ENCODE measurements at regions not wholly inside any gene's neighbourhood (a gene's known extent, or its start where the extent isn't known, plus 50 kb on each side); places are given as distances from the start of the nearest gene placed in this dataset.

- no peak overlapping the region for H3K9ac ChIP-seq (ENCODE audit: low read length)
- H3K4me3 ChIP-seq (ENCODE audit: low read length) = no peak overlapping the region
- no peaks in the 10 kb centered on the region for H3K36me3 ChIP-seq (ENCODE audit: control insufficient read depth, insufficient read depth, low read length)
- H3K27me3 ChIP-seq (ENCODE audit: control insufficient read depth, insufficient read depth, low read length) = no peaks in the 10 kb centered on the region
- no peaks in the 10 kb centered on the region for H3K4me1 ChIP-seq (ENCODE audit: control insufficient read depth, insufficient read depth, low read length)
- H3K9me3 ChIP-seq (ENCODE audit: control insufficient read depth, low read length) = no peaks in the 10 kb centered on the region
Observed at GRCh38 chr5:133785182-133785581, 172.8 kb upstream of the FSTL4 start.

DNA sequence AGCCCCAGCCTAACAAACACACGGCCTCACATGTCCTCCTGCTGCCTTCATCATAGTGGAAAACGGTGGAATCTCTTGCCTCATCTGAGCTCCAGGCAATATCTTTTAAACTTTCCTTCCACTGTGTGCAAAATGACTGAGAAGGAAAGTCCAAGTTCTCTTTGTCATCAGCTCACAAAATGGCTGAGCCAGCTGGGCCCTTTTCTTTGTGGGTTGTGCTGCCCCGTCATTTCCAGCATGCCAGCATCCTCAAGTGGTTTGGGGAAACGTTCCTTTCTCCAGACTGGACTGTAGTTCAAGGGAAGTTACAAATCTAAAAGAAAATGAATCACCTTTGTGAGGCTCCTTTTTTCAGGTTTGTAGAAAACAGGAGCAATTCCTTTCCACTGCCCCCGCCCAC is 171.1 kb upstream of the FSTL4 start:
- Histone ChIP-seq H3K9ac (ENCODE audit: low read length) (no peak overlapping the region), H3K27me3 (ENCODE audit: control insufficient read depth, insufficient read depth, low read length) (no peaks in the 10 kb centered on the region), H3K4me1 (ENCODE audit: control insufficient read depth, insufficient read depth, low read length) (no peaks in the 10 kb centered on the region), H3K9me3 (ENCODE audit: control insufficient read depth, low read length) (no peaks in the 10 kb centered on the region), H3K36me3 (ENCODE audit: control insufficient read depth, insufficient read depth, low read length) (no peaks in the 10 kb centered on the region), H3K4me3 (ENCODE audit: low read length) (no peak overlapping the region)

DNA sequence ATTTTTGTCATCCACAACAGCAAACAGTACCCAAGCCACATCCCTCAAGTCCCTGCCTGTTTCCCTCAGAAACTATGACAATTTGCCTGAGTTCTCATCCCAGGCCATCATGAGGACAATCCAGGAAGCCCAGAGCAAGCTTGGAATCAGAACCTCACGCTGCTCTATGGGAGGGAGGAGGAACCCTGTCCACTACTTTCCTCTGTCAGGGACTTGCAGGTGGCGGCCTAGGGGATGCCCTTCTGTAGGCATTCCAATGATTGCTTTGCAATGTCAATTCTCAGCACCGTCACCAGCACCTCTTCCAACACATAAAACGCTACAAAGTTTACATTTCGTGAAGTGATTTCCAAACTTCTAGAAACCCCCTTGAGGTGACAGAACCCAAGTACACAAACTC is 170.4 kb upstream of the FSTL4 start:
- Histone ChIP-seq H3K9ac (ENCODE audit: low read length) (no peak overlapping the region), H3K36me3 (ENCODE audit: control insufficient read depth, insufficient read depth, low read length) (no peaks in the 10 kb centered on the region), H3K4me1 (ENCODE audit: control insufficient read depth, insufficient read depth, low read length) (no peaks in the 10 kb centered on the region), H3K9me3 (ENCODE audit: control insufficient read depth, low read length) (no peaks in the 10 kb centered on the region), H3K27me3 (ENCODE audit: control insufficient read depth, insufficient read depth, low read length) (no peaks in the 10 kb centered on the region), H3K4me3 (ENCODE audit: low read length) (no peak overlapping the region)

GRCh38 chr5:133781436-133782225 is 169.3 kb upstream of the FSTL4 start:
- no peaks in the 10 kb centered on the region for H3K9me3 ChIP-seq (ENCODE audit: control insufficient read depth, low read length)
- no peaks in the 10 kb centered on the region for H3K27me3 ChIP-seq (ENCODE audit: control insufficient read depth, insufficient read depth, low read length)
- no peak overlapping the region for H3K9ac ChIP-seq (ENCODE audit: low read length)
- H3K4me3 ChIP-seq (ENCODE audit: low read length) = no peak overlapping the region
- H3K36me3 ChIP-seq (ENCODE audit: control insufficient read depth, insufficient read depth, low read length) = no peaks in the 10 kb centered on the region
- no peaks in the 10 kb centered on the region for H3K4me1 ChIP-seq (ENCODE audit: control insufficient read depth, insufficient read depth, low read length)

DNA sequence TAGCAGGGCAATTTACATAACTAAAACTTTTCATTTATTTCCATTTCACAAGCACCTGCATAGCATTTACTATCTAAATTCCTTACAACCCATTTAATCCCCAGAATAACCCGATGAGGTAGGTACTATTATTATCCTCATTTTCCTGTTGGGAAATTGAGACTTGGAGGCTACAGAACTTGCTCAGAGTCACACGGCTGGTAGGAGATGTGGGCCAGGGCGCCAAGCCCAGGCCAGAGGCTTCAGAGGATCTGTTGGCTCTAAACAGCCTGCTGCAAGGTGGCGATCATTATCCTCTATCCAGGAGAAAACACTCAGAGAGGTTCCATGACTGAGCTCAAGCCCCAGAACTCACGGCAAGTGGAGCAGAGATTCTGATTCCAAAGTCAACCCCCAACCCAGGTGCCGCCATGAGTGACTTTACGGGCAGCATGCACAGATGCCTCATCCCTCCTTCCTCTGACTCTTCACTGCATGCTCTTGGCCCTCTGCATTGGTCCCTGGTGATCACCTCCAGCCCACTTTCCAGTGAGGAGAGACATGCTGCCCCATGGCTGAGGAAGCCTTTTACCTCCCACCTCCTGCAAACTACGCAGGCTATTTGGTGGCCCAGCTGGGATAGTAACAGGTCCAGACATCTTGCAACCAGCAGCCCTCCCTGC is 168.4 kb upstream of the FSTL4 start:
- no peak overlapping the region for H3K4me3 ChIP-seq (ENCODE audit: low read length)
- H3K9ac ChIP-seq (ENCODE audit: low read length) = no peak overlapping the region
- H3K27me3 ChIP-seq (ENCODE audit: control insufficient read depth, insufficient read depth, low read length) = no peaks in the 10 kb centered on the region
- H3K9me3 ChIP-seq (ENCODE audit: control insufficient read depth, low read length) = no peaks in the 10 kb centered on the region
- peaks cover 6% of the 10 kb centered on the region for H3K4me1 ChIP-seq (ENCODE audit: control insufficient read depth, insufficient read depth, low read length)
- H3K36me3 ChIP-seq (ENCODE audit: control insufficient read depth, insufficient read depth, low read length) = no peaks in the 10 kb centered on the region

- H3K4me1 ChIP-seq (ENCODE audit: control insufficient read depth, insufficient read depth, low read length) = peaks cover 6% of the 10 kb centered on the region
- H3K9me3 ChIP-seq (ENCODE audit: control insufficient read depth, low read length) = no peaks in the 10 kb centered on the region
- no peaks in the 10 kb centered on the region for H3K27me3 ChIP-seq (ENCODE audit: control insufficient read depth, insufficient read depth, low read length)
- H3K4me3 ChIP-seq (ENCODE audit: low read length) = no peak overlapping the region
- H3K36me3 ChIP-seq (ENCODE audit: control insufficient read depth, insufficient read depth, low read length) = no peaks in the 10 kb centered on the region
- H3K9ac ChIP-seq (ENCODE audit: low read length) = no peak overlapping the region
Observed at GRCh38 chr5:133779828-133780475, 167.6 kb upstream of the FSTL4 start.

- peaks cover 6% of the 10 kb centered on the region for H3K4me1 ChIP-seq (ENCODE audit: control insufficient read depth, insufficient read depth, low read length)
- no peak overlapping the region for H3K4me3 ChIP-seq (ENCODE audit: low read length)
- H3K9ac ChIP-seq (ENCODE audit: low read length) = no peak overlapping the region
- no peaks in the 10 kb centered on the region for H3K9me3 ChIP-seq (ENCODE audit: control insufficient read depth, low read length)
- no peaks in the 10 kb centered on the region for H3K36me3 ChIP-seq (ENCODE audit: control insufficient read depth, insufficient read depth, low read length)
- H3K27me3 ChIP-seq (ENCODE audit: control insufficient read depth, insufficient read depth, low read length) = no peaks in the 10 kb centered on the region
Observed at GRCh38 chr5:133778636-133779035, 166.3 kb upstream of the FSTL4 start.

GRCh38 chr5:133777951-133778350 is 165.6 kb upstream of the FSTL4 start:
- Histone ChIP-seq H3K9ac (ENCODE audit: low read length) (no peak overlapping the region), H3K27me3 (ENCODE audit: control insufficient read depth, insufficient read depth, low read length) (no peaks in the 10 kb centered on the region), H3K36me3 (ENCODE audit: control insufficient read depth, insufficient read depth, low read length) (no peaks in the 10 kb centered on the region), H3K4me1 (ENCODE audit: control insufficient read depth, insufficient read depth, low read length) (peaks cover 6% of the 10 kb centered on the region), H3K9me3 (ENCODE audit: control insufficient read depth, low read length) (no peaks in the 10 kb centered on the region), H3K4me3 (ENCODE audit: low read length) (no peak overlapping the region)

DNA sequence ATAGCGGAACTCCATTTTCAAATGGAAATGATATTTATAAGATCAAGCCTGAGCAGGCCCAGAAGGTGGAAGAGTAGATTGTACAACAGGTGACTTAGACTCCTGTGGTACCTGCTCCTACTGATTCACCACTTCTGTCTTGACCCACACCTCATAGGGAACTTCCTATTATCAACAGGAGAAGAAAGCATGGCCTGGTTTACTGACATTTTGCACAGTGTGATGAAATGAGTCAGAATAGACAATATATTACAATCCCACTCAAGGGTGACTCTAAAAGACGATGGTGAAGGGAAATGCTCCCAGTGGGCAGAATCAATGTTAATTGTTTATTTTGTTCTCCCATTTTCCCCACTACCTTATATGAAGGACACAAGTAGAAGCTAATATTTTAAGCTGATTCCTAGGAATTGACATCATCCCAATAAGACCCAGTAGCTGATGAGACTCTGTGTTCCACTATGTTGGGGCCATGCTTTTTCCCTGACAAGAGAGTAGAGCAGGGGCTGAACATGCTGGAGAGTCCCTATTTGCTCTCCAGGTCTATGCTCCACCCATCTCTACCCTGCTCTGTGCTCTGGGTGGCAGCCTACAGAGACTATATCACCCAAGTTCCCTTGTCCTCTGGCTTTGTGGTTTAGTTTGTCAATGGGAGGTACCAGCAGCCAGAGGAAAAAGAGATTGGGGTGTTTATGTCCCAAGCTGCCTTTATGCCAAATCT is 163.4 kb upstream of the FSTL4 start:
- peaks cover 6% of the 10 kb centered on the region for H3K4me1 ChIP-seq (ENCODE audit: control insufficient read depth, insufficient read depth, low read length)
- no peak overlapping the region for H3K9ac ChIP-seq (ENCODE audit: low read length)
- H3K4me3 ChIP-seq (ENCODE audit: low read length) = no peak overlapping the region
- no peaks in the 10 kb centered on the region for H3K36me3 ChIP-seq (ENCODE audit: control insufficient read depth, insufficient read depth, low read length)
- H3K27me3 ChIP-seq (ENCODE audit: control insufficient read depth, insufficient read depth, low read length) = no peaks in the 10 kb centered on the region
- H3K9me3 ChIP-seq (ENCODE audit: control insufficient read depth, low read length) = no peaks in the 10 kb centered on the region

DNA sequence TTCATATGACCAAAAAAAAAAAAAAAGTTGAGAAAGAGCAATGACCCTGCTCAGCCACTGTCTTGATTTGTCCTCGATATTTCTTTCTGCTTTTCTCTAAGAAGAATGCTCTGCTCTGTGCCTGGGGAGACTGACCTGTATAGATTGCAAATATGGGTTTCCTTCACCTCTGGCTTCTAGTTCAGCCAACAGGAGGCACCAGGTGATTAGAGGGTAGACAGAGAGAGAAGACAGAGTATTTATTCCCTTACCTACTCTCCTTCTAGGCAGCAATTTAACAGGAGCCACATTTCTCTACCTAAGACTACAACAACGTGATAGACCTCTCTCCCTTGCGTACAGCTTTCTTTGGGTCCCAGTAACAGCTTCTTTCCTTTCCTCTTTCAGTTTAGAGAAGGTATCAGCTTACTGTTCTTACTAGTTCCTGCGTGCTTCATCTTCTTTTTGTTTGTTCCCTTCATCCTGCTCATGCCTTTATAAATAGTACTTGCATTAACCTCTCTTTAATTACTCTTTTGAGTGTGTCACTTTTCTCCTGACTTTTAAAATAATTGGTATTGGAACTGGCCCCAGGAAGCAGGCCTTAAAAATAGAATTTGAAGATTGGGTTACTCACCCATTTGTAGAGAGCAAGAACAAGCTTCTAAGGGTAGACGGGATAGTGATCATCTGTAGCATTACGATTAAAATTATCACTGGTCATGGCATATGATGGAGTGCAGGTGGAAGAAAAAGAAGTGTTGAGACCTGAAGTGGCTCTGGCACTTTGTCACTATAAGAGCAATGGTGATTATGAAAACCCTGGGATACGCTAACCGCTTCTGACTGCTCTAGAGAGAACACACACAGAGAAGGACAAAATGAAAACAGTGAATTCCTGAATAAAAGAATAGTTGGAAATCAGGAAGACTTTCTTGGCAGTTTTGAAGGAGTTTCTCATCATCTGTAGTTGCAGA is 161.2 kb upstream of the FSTL4 start:
- H3K9ac ChIP-seq (ENCODE audit: low read length) = no peak overlapping the region
- no peaks in the 10 kb centered on the region for H3K27me3 ChIP-seq (ENCODE audit: control insufficient read depth, insufficient read depth, low read length)
- H3K36me3 ChIP-seq (ENCODE audit: control insufficient read depth, insufficient read depth, low read length) = no peaks in the 10 kb centered on the region
- H3K4me3 ChIP-seq (ENCODE audit: low read length) = no peak overlapping the region
- no peaks in the 10 kb centered on the region for H3K9me3 ChIP-seq (ENCODE audit: control insufficient read depth, low read length)
- peaks cover 6% of the 10 kb centered on the region for H3K4me1 ChIP-seq (ENCODE audit: control insufficient read depth, insufficient read depth, low read length)

GRCh38 chr5:133769842-133770241 is 157.5 kb upstream of the FSTL4 start:
- no peaks in the 10 kb centered on the region for H3K9me3 ChIP-seq (ENCODE audit: control insufficient read depth, low read length)
- H3K9ac ChIP-seq (ENCODE audit: low read length) = no peak overlapping the region
- no peaks in the 10 kb centered on the region for H3K4me1 ChIP-seq (ENCODE audit: control insufficient read depth, insufficient read depth, low read length)
- no peaks in the 10 kb centered on the region for H3K27me3 ChIP-seq (ENCODE audit: control insufficient read depth, insufficient read depth, low read length)
- no peak overlapping the region for H3K4me3 ChIP-seq (ENCODE audit: low read length)
- no peaks in the 10 kb centered on the region for H3K36me3 ChIP-seq (ENCODE audit: control insufficient read depth, insufficient read depth, low read length)

Data from mucosa of stomach (tissue), 1 donor.